ENCODE measurements at regions not wholly inside any gene's neighbourhood (a gene's known extent, or its start where the extent isn't known, plus 50 kb on each side); places are given as distances from the start of the nearest gene placed in this dataset.

- DNase-seq = no peak
Measured at GRCh38 chr10:71049994-71050393, 161.6 kb upstream of the PCBD1 start.

GRCh38 chr10:71052076-71052660, 160.2 kb upstream of the UNC5B start:
- no peak for DNase-seq

- no peak for DNase-seq
Measured at GRCh38 chr10:71052708-71053107, 159.7 kb upstream of the UNC5B start.

- DNase-seq = no peak
Measured at GRCh38 chr10:71053169-71053895, 159.0 kb upstream of the UNC5B start.

GRCh38 chr10:71058308-71058707, 154.1 kb upstream of the UNC5B start:
- no peak for DNase-seq

- DNase-seq = no peak
Measured at GRCh38 chr10:71059054-71059818, 153.1 kb upstream of the UNC5B start.

- no peak for DNase-seq
Measured at GRCh38 chr10:71059943-71060342, 152.4 kb upstream of the UNC5B start.

- DNase-seq = no peak
Measured at GRCh38 chr10:71060476-71061426, 151.6 kb upstream of the UNC5B start.

- no peak for DNase-seq
Measured at GRCh38 chr10:71061472-71061871, 150.9 kb upstream of the UNC5B start.

GRCh38 chr10:71062156-71062555, 150.2 kb upstream of the UNC5B start:
- DNase-seq = no peak

- no peak for DNase-seq
Measured at GRCh38 chr10:71063401-71063800, 149.0 kb upstream of the UNC5B start.

GRCh38 chr10:71064413-71065118, 147.8 kb upstream of the UNC5B start:
- no peak for DNase-seq

GRCh38 chr10:71065659-71066058, 146.7 kb upstream of the UNC5B start:
- no peak for DNase-seq

- DNase-seq = no peak
Measured at GRCh38 chr10:71066600-71066999, 145.8 kb upstream of the UNC5B start.

- no peak for DNase-seq
Measured at GRCh38 chr10:71067098-71067740, 145.2 kb upstream of the UNC5B start.

GRCh38 chr10:71068861-71069271, 143.5 kb upstream of the UNC5B start:
- no peak for DNase-seq

GRCh38 chr10:71069909-71070666, 142.3 kb upstream of the UNC5B start:
- no peak for DNase-seq

- DNase-seq = no peak
Measured at GRCh38 chr10:71070741-71071140, 141.6 kb upstream of the UNC5B start.

GRCh38 chr10:71072131-71072822, 140.1 kb upstream of the UNC5B start:
- no peak for DNase-seq

GRCh38 chr10:71072823-71073210, 139.6 kb upstream of the UNC5B start:
- DNase-seq = no peak
